ENCODE measurements at regions not wholly inside any gene's neighbourhood (a gene's known extent, or its start where the extent isn't known, plus 50 kb on each side); places are given as distances from the start of the nearest gene placed in this dataset.

DNA sequence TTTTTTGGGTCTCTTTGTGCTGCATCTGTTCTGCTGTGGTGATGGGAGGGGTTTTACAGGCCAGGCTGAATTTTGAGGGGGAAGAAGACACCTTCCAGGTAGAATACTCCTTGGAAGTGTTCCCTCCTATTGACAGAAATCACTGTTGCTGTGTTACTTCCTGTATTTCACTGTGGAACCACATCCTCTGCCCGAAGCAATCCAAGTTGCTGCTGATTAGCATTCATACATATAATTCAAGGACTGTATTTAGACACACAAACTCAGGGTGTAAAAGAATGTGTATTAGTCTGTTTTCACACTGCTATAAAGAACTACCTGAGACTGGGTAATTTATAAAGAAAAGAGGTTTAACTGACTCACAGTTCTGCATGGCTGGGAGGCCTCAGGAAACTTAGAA is 50.6 kb upstream of the TMEM244 start:
- TF ChIP-seq, protein P1, sequence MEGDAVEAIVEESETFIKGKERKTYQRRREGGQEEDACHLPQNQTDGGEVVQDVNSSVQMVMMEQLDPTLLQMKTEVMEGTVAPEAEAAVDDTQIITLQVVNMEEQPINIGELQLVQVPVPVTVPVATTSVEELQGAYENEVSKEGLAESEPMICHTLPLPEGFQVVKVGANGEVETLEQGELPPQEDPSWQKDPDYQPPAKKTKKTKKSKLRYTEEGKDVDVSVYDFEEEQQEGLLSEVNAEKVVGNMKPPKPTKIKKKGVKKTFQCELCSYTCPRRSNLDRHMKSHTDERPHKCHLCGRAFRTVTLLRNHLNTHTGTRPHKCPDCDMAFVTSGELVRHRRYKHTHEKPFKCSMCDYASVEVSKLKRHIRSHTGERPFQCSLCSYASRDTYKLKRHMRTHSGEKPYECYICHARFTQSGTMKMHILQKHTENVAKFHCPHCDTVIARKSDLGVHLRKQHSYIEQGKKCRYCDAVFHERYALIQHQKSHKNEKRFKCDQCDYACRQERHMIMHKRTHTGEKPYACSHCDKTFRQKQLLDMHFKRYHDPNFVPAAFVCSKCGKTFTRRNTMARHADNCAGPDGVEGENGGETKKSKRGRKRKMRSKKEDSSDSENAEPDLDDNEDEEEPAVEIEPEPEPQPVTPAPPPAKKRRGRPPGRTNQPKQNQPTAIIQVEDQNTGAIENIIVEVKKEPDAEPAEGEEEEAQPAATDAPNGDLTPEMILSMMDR (IDR thresholded peaks at IDR 0.05): no peak
- TF ChIP-seq POLR2A (IDR thresholded peaks at IDR 0.05): no peak
